Sigmoid colon (tissue), 6 donors: ENCODE measurements at regions not wholly inside any gene's neighbourhood (a gene's known extent, or its start where the extent isn't known, plus 50 kb on each side); places are given as distances from the start of the nearest gene placed in this dataset.
A peak's percentile ranks its signal among the peaks of the same experiment; 100 is the strongest.

ENCODE experiments used
- DNase-seq: peaks from one replicate; pipeline ENCODE4 v3.0.0-alpha.2; 2019
- H3K27ac ChIP-seq, 4 donors: fragments of 200-600 bp; sonication (generic); one replicate each; pipeline ENCODE4 v1.5.1; 2016 to 2019; ENCODE audit warnings: mild to moderate bottlenecking in 1 of 4
- H3K27me3 ChIP-seq, 3 donors: fragments of 200-600 bp; sonication (generic); one replicate each; pipeline ENCODE4 v1.5.1; 2019; ENCODE audit warnings: mild to moderate bottlenecking in 1 of 3
- H3K36me3 ChIP-seq, 4 donors: fragments of 200-600 bp; sonication (generic); one replicate each; pipeline ENCODE4 v1.5.1; 2016 to 2019
- H3K4me1 ChIP-seq, 4 donors: fragments of 200-600 bp; sonication (generic); one replicate each; pipeline ENCODE4 v1.5.1; 2017 to 2019
- H3K4me3 ChIP-seq, 4 donors: fragments of 200-600 bp; sonication (generic); one replicate each; pipeline ENCODE4 v1.5.1; 2017 to 2019; ENCODE audit warnings: mild to moderate bottlenecking in 2 of 4, moderate library complexity in 1 of 4
- H3K9me3 ChIP-seq, 4 donors: fragments of 200-600 bp in 3 of 4; sonication (generic) in 3 of 4; one replicate each; pipeline versions ENCODE4 v1.5.1 to v1.6.1; 2013 to 2019
- CTCF ChIP-seq, 4 experiments: fragments of 450-650 bp in 3 of 4; fragments of 200-600 bp in 1 of 4; IDR thresholded peaks; one replicate each; pipeline ENCODE4 v1.5.1; 2016 to 2019; ENCODE audit warnings: antibody characterized with exemption in 4 of 4, mild to moderate bottlenecking in 3 of 4, moderate library complexity in 2 of 4
- EP300 ChIP-seq, 4 donors: sonication (generic); formaldehyde crosslinking; IDR thresholded peaks; one replicate each; pipeline ENCODE4 v1.6.1; 2017; ENCODE audit warnings: antibody characterized with exemption in 4 of 4
- POLR2A ChIP-seq, 2 donors: fragments of 450-650 bp; IDR thresholded peaks; one replicate each; pipeline ENCODE4 v1.6.1; 2016; ENCODE audit warnings: antibody characterized with exemption in 2 of 2, mild to moderate bottlenecking in 2 of 2, moderate library complexity in 2 of 2
- POLR2AphosphoS5 ChIP-seq, 4 donors: sonication (generic); formaldehyde crosslinking; IDR thresholded peaks; one replicate each; pipeline ENCODE4 v1.6.1; 2017; ENCODE audit warnings: antibody characterized with exemption in 4 of 4
- WGBS, 2 donors: extraction: QIAGEN DNeasy Blood & Tissue Kit; methylation state at CpG; one replicate each; pipeline ENCODE4 v1.1.7; 2013; 5-methylcytosine and 5-hydroxymethylcytosine counted together
- intact Hi-C: fragments of 100-400 bp; cut with DNase I; formaldehyde crosslinking; loops from one replicate; pipeline ENCODE4 v1.15.1; 2023
- donor health status: healthy with polysubstance abuse.
- donor health status: healthy.

DNA sequence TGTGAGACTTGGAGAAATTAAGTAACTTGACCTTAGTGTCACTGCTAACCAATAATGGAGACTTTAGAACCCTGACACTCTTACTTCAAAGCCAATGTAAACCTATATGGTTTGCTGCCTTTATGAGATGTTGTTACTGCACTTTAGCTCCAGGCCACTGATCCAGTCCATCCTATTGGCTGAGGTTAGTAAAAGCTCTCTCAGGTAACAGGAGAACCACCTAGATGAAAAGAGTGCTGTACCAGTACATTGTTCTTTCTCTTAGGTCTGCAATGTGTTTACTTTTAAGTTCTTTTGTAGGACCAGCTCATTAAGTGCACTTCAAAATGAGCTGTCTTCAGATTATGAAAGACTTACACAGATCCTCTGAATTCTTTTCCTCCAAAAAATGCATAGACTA, 994.0 kb upstream of the FAT3 start:
- H3K27me3 ChIP-seq = no peaks in the 10 kb centered on the region
- H3K4me3 ChIP-seq = no peak overlapping the region
- intact Hi-C loops = no loop called here
- peaks cover 0 to 12% (median 10%) of the 10 kb centered on the region in 4 donors for H3K4me1 ChIP-seq
- TF ChIP-seq POLR2AphosphoS5 (IDR thresholded peaks at IDR 0.05) = no peak
- H3K27ac ChIP-seq = peak overlapping the region in 1 of 4 donors; percentile 15
- no peaks in the 10 kb centered on the region for H3K36me3 ChIP-seq
- DNase-seq = no peak
- H3K9me3 ChIP-seq = no peaks in the 10 kb centered on the region

- peaks cover 0 to 24% (median 23%) of the 10 kb centered on the region in 4 donors for H3K4me1 ChIP-seq
- no peaks in the 10 kb centered on the region for H3K27me3 ChIP-seq
- no peaks in the 10 kb centered on the region for H3K9me3 ChIP-seq
- no peak overlapping the region for H3K27ac ChIP-seq
- WGBS, 2 donors = 16 to 22% methylated on average over 1 of the region's 1 CpG
- no peak for DNase-seq
- H3K36me3 ChIP-seq = no peaks in the 10 kb centered on the region
- intact Hi-C loops = no loop called here
- H3K4me3 ChIP-seq = no peak overlapping the region
- TF ChIP-seq EP300 (IDR thresholded peaks at IDR 0.05) = no peak
- TF ChIP-seq POLR2A (IDR thresholded peaks at IDR 0.05) = no peak
- no peak for TF ChIP-seq CTCF (IDR thresholded peaks at IDR 0.05)
- no peak for TF ChIP-seq POLR2AphosphoS5 (IDR thresholded peaks at IDR 0.05)
These were observed 1000.0 kb upstream of the CHORDC1 start for GRCh38 chr11:91222830-91223229.

DNA sequence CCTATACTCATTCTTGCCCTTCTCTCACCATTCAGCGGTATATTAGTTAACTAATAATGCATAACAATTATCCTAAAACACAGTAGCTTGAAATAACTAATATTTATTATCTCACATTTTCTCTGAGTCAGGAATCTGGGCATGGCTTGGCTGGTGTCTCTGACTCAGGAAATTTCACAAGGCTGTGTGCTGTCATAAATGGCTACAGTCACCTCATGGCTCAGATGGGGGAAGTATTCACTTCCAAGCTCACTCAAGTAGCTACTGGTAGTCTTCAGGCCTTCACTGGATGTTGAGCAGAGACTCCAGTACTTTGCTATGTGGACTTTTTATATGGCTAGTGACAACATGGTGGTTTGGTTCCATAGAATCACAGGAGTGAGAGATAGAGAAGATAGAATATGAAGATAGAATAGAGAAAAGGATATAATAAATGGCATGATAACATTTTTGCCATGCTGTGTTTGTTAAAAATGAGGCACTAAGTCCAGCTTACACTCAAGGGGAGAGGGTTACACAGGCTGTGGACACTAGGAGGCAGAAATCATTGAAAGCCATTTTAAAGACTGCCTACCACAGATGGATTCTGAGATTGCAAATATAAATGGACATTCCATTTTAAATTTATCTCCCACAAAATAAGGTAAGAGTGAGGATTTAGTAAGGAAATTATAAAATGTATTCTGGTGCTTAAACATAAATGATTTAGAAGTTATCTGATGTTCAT, 997.8 kb upstream of the CHORDC1 start:
- intact Hi-C loops = no loop called here
- Histone ChIP-seq H3K27ac (peak overlapping the region in 2 of 4 donors; percentile 9 to 68), H3K4me1 (peaks cover 0 to 39% (median 28%) of the 10 kb centered on the region in 4 donors), H3K36me3 (no peaks in the 10 kb centered on the region), H3K9me3 (no peaks in the 10 kb centered on the region), H3K4me3 (no peak overlapping the region), H3K27me3 (no peaks in the 10 kb centered on the region)
- TF ChIP-seq EP300 (IDR thresholded peaks at IDR 0.05) (no peak), POLR2AphosphoS5 (IDR thresholded peaks at IDR 0.05) (no peak), CTCF (IDR thresholded peaks at IDR 0.05) (no peak), POLR2A (IDR thresholded peaks at IDR 0.05) (no peak)
- DNase-seq = no peak
- WGBS, 2 donors = 0% methylated on average over 1 of the region's 1 CpG

GRCh38 chr11:91219535-91219934, 996.7 kb upstream of the CHORDC1 start:
- Histone ChIP-seq H3K27me3 (no peaks in the 10 kb centered on the region), H3K27ac (peak overlapping the region in 2 of 4 donors; percentile 9 to 68), H3K36me3 (no peaks in the 10 kb centered on the region), H3K4me1 (peaks cover 0 to 39% (median 28%) of the 10 kb centered on the region in 4 donors), H3K4me3 (no peak overlapping the region), H3K9me3 (no peaks in the 10 kb centered on the region)
- 32 to 55% methylated on average over 1 of the region's 1 CpG for WGBS, 2 donors
- TF ChIP-seq POLR2AphosphoS5 (IDR thresholded peaks at IDR 0.05) (no peak), EP300 (IDR thresholded peaks at IDR 0.05) (no peak), POLR2A (IDR thresholded peaks at IDR 0.05) (no peak), CTCF (IDR thresholded peaks at IDR 0.05) (no peak)
- no peak for DNase-seq
- intact Hi-C loops = no loop called here

- Histone ChIP-seq H3K9me3 (no peaks in the 10 kb centered on the region), H3K27ac (no peak overlapping the region), H3K4me1 (no peaks in the 10 kb centered on the region), H3K27me3 (no peaks in the 10 kb centered on the region), H3K36me3 (no peaks in the 10 kb centered on the region), H3K4me3 (no peak overlapping the region)
- no peak for DNase-seq
- TF ChIP-seq CTCF (IDR thresholded peaks at IDR 0.05) (no peak), POLR2AphosphoS5 (IDR thresholded peaks at IDR 0.05) (no peak), EP300 (IDR thresholded peaks at IDR 0.05) (no peak), POLR2A (IDR thresholded peaks at IDR 0.05) (no peak)
- intact Hi-C loops = no loop called here
These were observed 986.9 kb upstream of the CHORDC1 start for GRCh38 chr11:91209751-91210150.
